Keratinocyte (primary cell): ENCODE measurements at regions not wholly inside any gene's neighbourhood (a gene's known extent, or its start where the extent isn't known, plus 50 kb on each side); places are given as distances from the start of the nearest gene placed in this dataset.

Experiments used
- DNase-seq: peaks from one replicate; pipeline ENCODE4 v3.0.0-alpha.2; 2011; ENCODE audit warnings: low read depth, missing footprints, low spot score
- FAIRE-seq: peaks from 2 replicates; lab custom pipeline; 2011; peaks lifted over from hg19 to GRCh38; lab: Jason Lieb, UNC
- H2AFZ ChIP-seq: 2 replicates; pipeline ENCODE4 v1.6.0; 2012; ENCODE audit warnings: low read length, control low read depth, inconsistent platforms; ENCODE audit not compliant: control insufficient read depth
- H3K27ac ChIP-seq: 2 replicates; pipeline ENCODE4 v1.5.1; 2011; ENCODE audit warnings: low read length; ENCODE audit not compliant: control insufficient read depth, insufficient read depth
- H3K27me3 ChIP-seq: 3 replicates; pipeline ENCODE4 v1.6.0; 2011; ENCODE audit warnings: low read length; ENCODE audit not compliant: control insufficient read depth, insufficient read depth; ENCODE audit errors: extremely low read depth
- H3K36me3 ChIP-seq, 2 experiments: 2 replicates in 1 of 2; 3 replicates in 1 of 2; pipeline ENCODE4 v1.5.1; 2011; ENCODE audit warnings: low read length in 2 of 2, mild to moderate bottlenecking in 1 of 2; ENCODE audit not compliant: control insufficient read depth in 2 of 2, insufficient read depth in 2 of 2; ENCODE audit errors: extremely low read depth in 1 of 2
- H3K4me1 ChIP-seq: 3 replicates; pipeline ENCODE4 v1.5.1; 2011; ENCODE audit warnings: low read length; ENCODE audit not compliant: control insufficient read depth, insufficient read depth; ENCODE audit errors: extremely low read depth
- H3K4me2 ChIP-seq: 3 replicates; pipeline ENCODE4 v1.6.0; 2011; ENCODE audit warnings: low read depth, low read length; ENCODE audit not compliant: control insufficient read depth, insufficient read depth; ENCODE audit errors: extremely low read depth
- H3K4me3 ChIP-seq, 3 experiments: fragments of 200-600 bp in 1 of 3; sonication (generic) in 1 of 3; 2 replicates in 2 of 3; 3 replicates in 1 of 3; pipeline ENCODE4 v1.5.1; 2011 to 2016; ENCODE audit warnings: low read length in 3 of 3, mild to moderate bottlenecking in 3 of 3, control low read depth in 2 of 3, inconsistent platforms in 1 of 3, low read depth in 1 of 3, mixed read lengths in 1 of 3, mixed run types in 1 of 3, moderate library complexity in 1 of 3; ENCODE audit not compliant: control insufficient read depth in 2 of 3, insufficient read depth in 2 of 3; ENCODE audit errors: extremely low read depth in 1 of 3
- H3K79me2 ChIP-seq: 2 replicates; pipeline ENCODE4 v1.6.0; 2012; ENCODE audit warnings: low read length; ENCODE audit not compliant: control insufficient read depth, insufficient read depth
- H3K9ac ChIP-seq: 3 replicates; pipeline ENCODE4 v1.6.0; 2011; ENCODE audit warnings: low read length; ENCODE audit not compliant: control insufficient read depth, insufficient read depth; ENCODE audit errors: extremely low read depth
- H3K9me1 ChIP-seq: 3 replicates; pipeline ENCODE4 v1.6.0; 2011; ENCODE audit warnings: low read length; ENCODE audit not compliant: control insufficient read depth, insufficient read depth; ENCODE audit errors: extremely low read depth
- H3K9me3 ChIP-seq: 2 replicates; pipeline ENCODE4 v1.5.1; 2012; ENCODE audit warnings: low read depth, low read length; ENCODE audit not compliant: control insufficient read depth
- H4K20me1 ChIP-seq: 3 replicates; pipeline ENCODE4 v1.6.0; 2011; ENCODE audit warnings: low read length; ENCODE audit not compliant: control insufficient read depth, insufficient read depth; ENCODE audit errors: extremely low read depth
- CTCF ChIP-seq, 3 experiments: IDR thresholded peaks in 1 of 3; conservative IDR thresholded peaks in 1 of 3; optimal IDR thresholded peaks in 1 of 3; 2 replicates in 2 of 3; 3 replicates in 1 of 3; pipeline versions ENCODE3 to v1.5.1; 2011; ENCODE audit warnings: low read length in 3 of 3, mild to moderate bottlenecking in 3 of 3, moderate library complexity in 2 of 3, control low read depth in 1 of 3, inconsistent platforms in 1 of 3; ENCODE audit not compliant: insufficient read depth in 2 of 3; ENCODE audit errors: extremely low read depth in 1 of 3
- EZH2 ChIP-seq: IDR thresholded peaks from one replicate; pipeline ENCODE4 v1.6.1; 2012; ENCODE audit warnings: inconsistent platforms, mild to moderate bottlenecking, low read length, moderate library complexity
- dilution Hi-C: fragments of 300-500 bp; cut with MboI; formaldehyde crosslinking; loops from one replicate; pipeline ENCODE4 v1.7.0; 2020; ENCODE audit warnings: low sequenced_read_pairs; ENCODE audit not compliant: extremely low pct_ligation_motif_present

- Histone ChIP-seq H3K9me1 (no peaks in the 10 kb centered on the region), H3K9me3 (peaks cover 6% of the 10 kb centered on the region), H3K4me3 (no peak overlapping the region), H3K4me1 (no peaks in the 10 kb centered on the region), H3K4me2 (no peak overlapping the region), H3K9ac (no peak overlapping the region), H3K79me2 (no peaks in the 10 kb centered on the region), H4K20me1 (no peaks in the 10 kb centered on the region), H3K27me3 (peaks cover 15% of the 10 kb centered on the region), H3K27ac (no peak overlapping the region), H2AFZ (no peak overlapping the region), H3K36me3 (no peaks in the 10 kb centered on the region)
- dilution Hi-C loops = no loop called here
- TF ChIP-seq CTCF (optimal IDR thresholded peaks at IDR 0.05 in 1 of 3, IDR thresholded peaks at IDR 0.05 in 1 of 3, conservative IDR thresholded peaks at IDR 0.05 in 1 of 3; ENCODE audit: extremely low read depth in 1 of 3, insufficient read depth in 2 of 3, low read length in 3 of 3) (no peak), EZH2 (no peak)
- no peak for DNase-seq
- no peak for FAIRE-seq
Observed at GRCh38 chr3:72196377-72196929, 411.5 kb upstream of the PROK2 start.

- Histone ChIP-seq H4K20me1 (no peaks in the 10 kb centered on the region), H3K27me3 (peaks cover 13% of the 10 kb centered on the region), H3K79me2 (no peaks in the 10 kb centered on the region), H3K4me1 (no peaks in the 10 kb centered on the region), H3K27ac (no peak overlapping the region), H3K9me1 (no peaks in the 10 kb centered on the region), H3K4me3 (no peak overlapping the region), H3K9me3 (peaks cover 4% of the 10 kb centered on the region), H3K36me3 (no peaks in the 10 kb centered on the region), H3K4me2 (no peak overlapping the region), H2AFZ (no peak overlapping the region), H3K9ac (no peak overlapping the region)
- dilution Hi-C loops = no loop called here
- DNase-seq (no peak), FAIRE-seq (no peak)
- TF ChIP-seq EZH2 = no peak
- no peak for TF ChIP-seq CTCF (optimal IDR thresholded peaks at IDR 0.05 in 1 of 3, IDR thresholded peaks at IDR 0.05 in 1 of 3, conservative IDR thresholded peaks at IDR 0.05 in 1 of 3; ENCODE audit: extremely low read depth in 1 of 3, insufficient read depth in 2 of 3, low read length in 3 of 3)
Observed at GRCh38 chr3:72195895-72196294, 410.9 kb upstream of the PROK2 start.
